Thyroid gland (tissue), 4 donors: ENCODE measurements at regions not wholly inside any gene's neighbourhood (a gene's known extent, or its start where the extent isn't known, plus 50 kb on each side); places are given as distances from the start of the nearest gene placed in this dataset.

ENCODE experiments used
- DNase-seq, 2 donors: peaks; one replicate each; pipeline ENCODE4 v3.0.0-alpha.2; 2019
- H3K27ac ChIP-seq, 3 donors: fragments of 200-600 bp; sonication (generic); 1 replicate in 2 of 3; 2 replicates in 1 of 3; pipeline ENCODE4 v1.5.1; 2016 to 2019; ENCODE audit warnings: mild to moderate bottlenecking in 1 of 3, moderate library complexity in 1 of 3
- H3K27me3 ChIP-seq: fragments of 200-600 bp; sonication (generic); one replicate; pipeline ENCODE4 v1.5.1; 2019
- H3K36me3 ChIP-seq, 2 donors: fragments of 200-600 bp; sonication (generic); one replicate each; pipeline ENCODE4 v1.5.1; 2016 to 2019
- H3K4me1 ChIP-seq, 2 donors: fragments of 200-600 bp; sonication (generic); one replicate each; pipeline ENCODE4 v1.5.1; 2017 to 2019
- H3K4me3 ChIP-seq, 3 donors: fragments of 200-600 bp; sonication (generic); replicated peaks in 1 of 3; 1 replicate in 2 of 3; 2 replicates in 1 of 3; pipeline ENCODE4 v1.5.1; 2016; ENCODE audit warnings: mild to moderate bottlenecking in 1 of 3
- H3K9me3 ChIP-seq: fragments of 200-600 bp; sonication (generic); one replicate; pipeline ENCODE4 v1.5.1; 2017
- POLR2A ChIP-seq, 2 donors: fragments of 450-650 bp; IDR thresholded peaks; one replicate each; pipeline ENCODE4 v1.6.1; 2017; ENCODE audit warnings: antibody characterized with exemption in 2 of 2, mild to moderate bottlenecking in 2 of 2, moderate library complexity in 1 of 2
- WGBS, 2 donors: methylation state at CpG; one replicate each; pipeline ENCODE4 v1.1.5; 2017; 5-methylcytosine and 5-hydroxymethylcytosine counted together
- intact Hi-C: fragments of 100-400 bp; cut with DNase I; formaldehyde crosslinking; loops from one replicate; pipeline ENCODE4 v1.15.1; 2023
- TF ChIP-seq, protein P1 (sequence below), 6 experiments: fragments of 200-600 bp in 3 of 6; fragments of 450-650 bp in 3 of 6; sonication (generic) in 3 of 6; IDR thresholded peaks; one replicate each; pipeline ENCODE4 v1.5.1; 2016 to 2019; ENCODE audit warnings: antibody characterized with exemption in 6 of 6, mild to moderate bottlenecking in 2 of 6, inconsistent platforms in 1 of 6, moderate library complexity in 1 of 6

DNA sequence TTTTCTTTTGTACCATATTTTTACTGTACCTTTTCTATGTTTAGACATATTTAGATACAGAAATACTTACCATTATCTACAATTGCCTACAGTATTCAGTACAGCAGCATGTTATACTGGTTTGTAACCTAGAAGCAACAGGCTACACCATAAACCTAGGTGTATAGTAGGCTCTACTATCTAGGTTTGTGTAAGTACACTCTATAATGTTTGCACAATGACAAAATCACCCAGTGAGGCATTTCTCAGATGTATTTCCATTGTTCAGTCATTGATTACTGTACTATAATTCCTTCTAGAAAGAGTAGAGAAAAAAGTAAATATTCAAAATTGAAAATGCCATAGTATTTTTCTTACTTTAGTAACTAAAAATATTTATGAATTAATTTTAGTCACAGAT is 490.1 kb upstream of the REG3G start:
- no peaks in the 10 kb centered on the region for H3K27me3 ChIP-seq
- TF ChIP-seq, protein P1, sequence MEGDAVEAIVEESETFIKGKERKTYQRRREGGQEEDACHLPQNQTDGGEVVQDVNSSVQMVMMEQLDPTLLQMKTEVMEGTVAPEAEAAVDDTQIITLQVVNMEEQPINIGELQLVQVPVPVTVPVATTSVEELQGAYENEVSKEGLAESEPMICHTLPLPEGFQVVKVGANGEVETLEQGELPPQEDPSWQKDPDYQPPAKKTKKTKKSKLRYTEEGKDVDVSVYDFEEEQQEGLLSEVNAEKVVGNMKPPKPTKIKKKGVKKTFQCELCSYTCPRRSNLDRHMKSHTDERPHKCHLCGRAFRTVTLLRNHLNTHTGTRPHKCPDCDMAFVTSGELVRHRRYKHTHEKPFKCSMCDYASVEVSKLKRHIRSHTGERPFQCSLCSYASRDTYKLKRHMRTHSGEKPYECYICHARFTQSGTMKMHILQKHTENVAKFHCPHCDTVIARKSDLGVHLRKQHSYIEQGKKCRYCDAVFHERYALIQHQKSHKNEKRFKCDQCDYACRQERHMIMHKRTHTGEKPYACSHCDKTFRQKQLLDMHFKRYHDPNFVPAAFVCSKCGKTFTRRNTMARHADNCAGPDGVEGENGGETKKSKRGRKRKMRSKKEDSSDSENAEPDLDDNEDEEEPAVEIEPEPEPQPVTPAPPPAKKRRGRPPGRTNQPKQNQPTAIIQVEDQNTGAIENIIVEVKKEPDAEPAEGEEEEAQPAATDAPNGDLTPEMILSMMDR (IDR thresholded peaks at IDR 0.05): no peak
- TF ChIP-seq POLR2A (IDR thresholded peaks at IDR 0.05): no peak
- H3K27ac ChIP-seq: no peak overlapping the region
- H3K4me1 ChIP-seq: no peaks in the 10 kb centered on the region
- H3K9me3 ChIP-seq: no peaks in the 10 kb centered on the region
- intact Hi-C loops: no loop called here
- H3K4me3 ChIP-seq: no peak overlapping the region
- H3K36me3 ChIP-seq: no peaks in the 10 kb centered on the region
- DNase-seq: no peak

DNA sequence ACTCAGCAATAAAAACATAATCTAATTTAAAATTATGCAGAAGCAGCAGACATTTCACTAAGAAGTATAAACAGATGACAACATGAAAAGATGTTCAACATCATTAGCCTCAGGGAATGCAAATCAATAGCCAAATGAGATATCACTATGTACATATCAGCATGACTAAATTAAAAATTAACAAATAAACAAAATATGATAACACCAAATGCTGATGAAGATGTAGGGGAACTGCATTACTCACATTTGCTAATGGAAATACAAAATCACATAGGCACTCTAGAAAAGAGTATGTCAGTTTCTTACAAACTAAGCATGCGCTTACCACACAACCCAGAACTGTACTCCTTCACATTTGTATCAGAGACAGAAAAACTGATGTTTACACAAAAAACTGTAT is 487.2 kb upstream of the REG3G start:
- no peak overlapping the region for H3K4me3 ChIP-seq
- no peaks in the 10 kb centered on the region for H3K27me3 ChIP-seq
- intact Hi-C loops: no loop called here
- no peaks in the 10 kb centered on the region for H3K4me1 ChIP-seq
- H3K36me3 ChIP-seq: no peaks in the 10 kb centered on the region
- 98% methylated on average over 1 of the region's 1 CpG for WGBS, 2 donors
- H3K27ac ChIP-seq: no peak overlapping the region
- no peak for DNase-seq
- H3K9me3 ChIP-seq: no peaks in the 10 kb centered on the region
- no peak for TF ChIP-seq POLR2A (IDR thresholded peaks at IDR 0.05)
- TF ChIP-seq, protein P1 (IDR thresholded peaks at IDR 0.05): no peak

DNA sequence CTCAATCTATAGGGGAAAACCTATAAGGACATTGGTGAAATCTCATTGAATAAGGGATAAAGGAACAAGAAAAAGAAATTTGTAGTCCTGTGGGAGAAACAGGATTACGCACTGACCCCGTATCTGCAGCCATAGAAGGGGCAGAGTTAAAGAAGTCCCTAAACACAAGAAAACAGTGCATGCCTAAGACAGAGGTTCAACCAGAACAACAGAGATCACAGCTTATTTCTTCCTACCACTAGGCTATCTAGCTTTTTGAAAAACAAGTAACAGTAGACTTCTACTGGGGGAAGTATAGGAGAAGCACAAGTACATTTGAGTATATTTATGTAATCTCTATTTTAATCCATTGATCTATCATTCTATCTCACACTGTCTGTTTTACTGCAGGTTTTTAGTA is 485.2 kb upstream of the REG3G start:
- intact Hi-C loops: no loop called here
- TF ChIP-seq, protein P1 (IDR thresholded peaks at IDR 0.05): no peak
- TF ChIP-seq POLR2A (IDR thresholded peaks at IDR 0.05): no peak
- Histone ChIP-seq H3K27me3 (no peaks in the 10 kb centered on the region), H3K27ac (no peak overlapping the region), H3K36me3 (no peaks in the 10 kb centered on the region), H3K4me3 (no peak overlapping the region), H3K4me1 (no peaks in the 10 kb centered on the region), H3K9me3 (no peaks in the 10 kb centered on the region)
- WGBS, 2 donors: 37 to 42% methylated on average over 2 of the region's 2 CpGs
- no peak for DNase-seq

DNA sequence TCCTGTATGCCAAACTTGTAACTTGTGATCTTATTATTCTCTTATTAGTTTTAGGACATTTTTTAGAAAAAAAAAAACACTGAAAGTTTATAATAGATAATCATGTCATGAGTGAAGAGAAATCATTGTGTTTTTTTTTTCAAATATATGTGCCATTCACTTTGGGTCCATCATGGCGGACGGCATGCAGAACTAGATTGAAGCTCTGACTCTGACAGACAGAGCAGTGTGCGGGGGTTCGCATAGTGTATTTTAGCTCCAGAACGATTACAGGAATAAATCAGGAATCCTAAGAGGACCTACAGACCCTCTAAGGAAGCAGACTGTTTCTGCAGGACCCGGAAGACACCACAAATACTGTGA is 484.4 kb upstream of the REG3G start:
- no peaks in the 10 kb centered on the region for H3K9me3 ChIP-seq
- TF ChIP-seq, protein P1 (IDR thresholded peaks at IDR 0.05): no peak
- no peak for TF ChIP-seq POLR2A (IDR thresholded peaks at IDR 0.05)
- H3K4me1 ChIP-seq: no peaks in the 10 kb centered on the region
- no peaks in the 10 kb centered on the region for H3K36me3 ChIP-seq
- no peak overlapping the region for H3K4me3 ChIP-seq
- no peak for DNase-seq
- intact Hi-C loops: no loop called here
- H3K27ac ChIP-seq: no peak overlapping the region
- no peaks in the 10 kb centered on the region for H3K27me3 ChIP-seq
- 87 to 89% methylated on average over 6 of the region's 6 CpGs for WGBS, 2 donors

DNA sequence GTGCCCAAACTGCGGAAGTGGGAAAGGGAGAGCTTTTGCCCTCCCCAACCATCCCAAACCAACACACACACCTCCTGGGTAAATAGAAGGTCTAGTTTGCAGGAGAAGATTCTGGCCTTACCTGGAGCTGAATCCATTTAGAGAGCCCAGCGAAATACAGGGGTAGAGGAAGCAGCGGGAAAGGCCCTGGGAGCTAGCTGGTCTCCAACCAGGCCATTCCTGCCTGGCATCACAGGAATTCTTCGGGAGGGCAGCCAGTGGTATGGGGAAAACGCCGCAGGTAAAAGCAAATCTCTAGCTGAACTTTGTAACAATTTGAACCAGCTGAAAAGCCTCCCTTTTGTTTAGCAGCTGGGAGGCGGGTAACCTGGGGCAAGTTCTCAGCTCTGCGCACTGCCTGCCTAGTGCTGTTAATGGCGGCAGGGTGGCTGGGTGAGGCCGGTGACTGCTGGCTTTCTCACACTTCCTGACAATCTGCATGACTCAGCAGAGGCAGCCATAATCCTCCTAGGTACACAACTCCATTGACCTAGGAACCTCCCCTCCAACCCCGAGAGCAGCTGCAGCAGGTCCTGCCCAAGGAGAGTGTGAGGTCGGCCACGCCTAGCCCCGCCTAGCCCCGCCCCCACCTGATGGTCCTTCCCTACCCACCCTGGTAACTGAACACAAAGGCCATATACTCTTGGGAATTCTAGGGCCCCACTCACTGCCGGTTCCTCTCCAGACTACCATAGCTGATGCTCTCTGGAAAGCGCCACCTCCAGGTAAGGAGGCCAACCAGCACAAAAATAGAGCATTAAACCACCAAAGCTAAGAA is 483.8 kb upstream of the REG3G start:
- H3K36me3 ChIP-seq: no peaks in the 10 kb centered on the region
- no peaks in the 10 kb centered on the region for H3K4me1 ChIP-seq
- H3K27me3 ChIP-seq: no peaks in the 10 kb centered on the region
- no peak for DNase-seq
- H3K27ac ChIP-seq: no peak overlapping the region
- H3K4me3 ChIP-seq: no peak overlapping the region
- no peaks in the 10 kb centered on the region for H3K9me3 ChIP-seq
- TF ChIP-seq, protein P1 (IDR thresholded peaks at IDR 0.05): no peak
- no peak for TF ChIP-seq POLR2A (IDR thresholded peaks at IDR 0.05)
- intact Hi-C loops: no loop called here
- 84 to 85% methylated on average over 15 to 16 of the region's 17 CpGs for WGBS, 2 donors
